HG03196 (cell line): ENCODE measurements at regions not wholly inside any gene's neighbourhood (a gene's known extent, or its start where the extent isn't known, plus 50 kb on each side); places are given as distances from the start of the nearest gene placed in this dataset.

Experiments used
- ATAC-seq: cut with Tn5 transposase; IDR thresholded peaks from one replicate; pipeline ENCODE4 v1.9.1; 2021; ENCODE audit not compliant: unreplicated experiment

DNA sequence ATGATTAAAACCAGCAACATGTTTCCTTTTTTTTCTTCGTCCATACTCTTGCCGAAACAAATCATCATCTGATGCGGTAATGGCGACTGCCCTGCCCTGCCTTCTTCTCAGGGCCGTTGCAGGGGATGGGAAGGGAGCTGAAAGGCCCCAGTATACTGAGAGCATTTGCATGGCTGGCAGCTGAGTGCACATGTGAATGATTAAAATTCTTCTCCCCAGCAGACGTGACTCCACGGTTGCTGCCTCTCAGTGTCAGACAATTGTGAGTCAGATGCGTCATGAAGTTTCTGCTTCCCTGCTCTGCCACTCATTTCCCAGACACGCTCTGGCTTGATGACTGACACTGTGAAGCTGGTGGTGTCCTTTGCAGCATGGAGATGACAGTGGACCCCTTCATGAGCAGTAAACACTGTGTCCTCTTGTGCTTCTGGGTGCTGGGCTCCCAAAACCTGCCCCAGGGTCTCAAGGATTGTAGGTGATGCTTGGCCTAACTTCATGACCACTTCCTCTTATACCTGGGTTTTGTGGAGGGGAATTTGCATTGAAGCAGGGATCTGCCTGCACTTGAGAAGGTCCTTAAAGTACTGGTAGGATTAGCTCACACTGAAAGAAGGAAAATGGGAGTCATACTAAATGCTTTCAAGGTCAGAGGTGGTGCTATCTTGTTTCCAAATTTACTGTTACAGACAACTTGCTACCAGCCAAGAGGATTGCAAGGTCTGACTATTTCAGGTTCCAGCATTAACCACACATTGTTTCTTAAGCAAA is 222.5 kb upstream of the COPS8 start:
- ATAC-seq, result peak; percentile 53

DNA sequence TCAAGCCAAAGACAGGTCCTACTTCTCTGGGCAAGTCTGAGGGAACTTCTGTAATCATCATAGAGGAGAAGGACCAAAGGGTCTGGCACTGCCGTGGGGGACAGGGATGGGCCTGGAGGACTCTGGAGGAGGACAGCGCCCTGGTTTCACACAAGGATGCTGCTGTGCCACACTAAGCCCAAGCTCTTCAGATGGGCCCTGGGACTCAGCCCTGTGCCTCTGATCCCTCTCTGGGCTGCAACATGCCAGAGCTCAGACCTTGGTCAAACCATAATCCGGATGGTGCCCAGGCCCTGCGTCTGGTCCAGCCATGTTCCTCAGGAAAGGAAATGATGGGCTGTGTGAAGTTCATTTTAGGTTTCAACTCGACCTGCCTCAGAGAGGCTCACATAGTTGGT is 222.0 kb upstream of the COPS8 start:
- no peak for ATAC-seq

DNA sequence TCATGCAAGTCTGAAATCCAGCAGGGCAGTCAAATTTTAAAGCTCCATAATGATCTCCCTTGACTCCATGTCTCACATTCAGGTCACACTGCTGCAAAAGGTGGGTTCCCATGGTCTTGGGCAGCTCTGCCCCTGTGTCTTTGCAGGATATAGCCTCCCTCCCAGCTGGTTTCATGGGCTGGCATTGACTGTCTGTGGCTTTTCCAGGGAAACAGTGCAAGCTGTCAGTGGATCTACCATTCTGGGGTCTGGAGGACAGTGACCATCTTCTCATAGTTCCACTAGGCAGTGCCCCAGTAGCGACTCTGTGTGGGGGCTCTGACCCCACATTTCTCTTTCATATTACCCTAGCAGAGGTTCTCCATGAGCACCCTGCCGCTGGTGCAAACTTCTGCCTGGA is 220.6 kb upstream of the COPS8 start:
- ATAC-seq, result no peak

DNA sequence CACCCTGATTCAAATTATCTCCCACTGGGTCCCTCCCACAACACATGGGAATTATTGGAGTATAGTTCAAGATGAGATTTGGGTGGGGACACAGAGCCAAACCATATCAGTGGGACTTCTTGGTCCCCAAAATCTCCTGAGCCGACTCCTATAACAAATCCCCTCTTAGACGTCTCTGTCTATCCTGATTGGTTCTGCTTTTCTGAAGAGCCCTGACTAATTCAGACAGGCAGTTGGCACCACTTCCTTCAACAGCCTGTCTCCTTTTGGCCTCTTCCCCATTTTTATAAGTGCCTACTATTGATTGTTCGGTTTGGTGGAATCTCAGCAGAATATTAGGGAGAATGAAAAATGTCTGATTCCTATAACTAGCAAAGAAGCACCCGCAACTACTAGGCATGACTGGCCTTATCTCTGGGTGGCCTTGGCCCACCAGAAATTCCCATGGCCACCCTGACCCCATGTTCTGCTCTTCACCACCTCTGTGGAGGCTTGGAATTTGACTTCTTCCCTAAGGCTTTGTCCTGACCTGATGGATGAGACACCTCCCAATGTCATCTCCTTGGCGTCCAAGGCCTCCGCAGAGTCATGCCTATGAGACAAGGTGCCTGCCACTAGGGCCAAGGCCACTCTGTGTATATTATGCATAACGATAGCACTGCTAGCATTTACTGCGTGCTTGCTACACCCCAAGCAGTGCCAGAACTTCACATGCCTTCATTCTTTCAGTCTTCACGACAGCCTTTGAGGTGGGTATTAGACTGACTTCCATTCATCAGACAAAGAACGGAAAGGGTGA is 218.9 kb upstream of the COPS8 start:
- no peak for ATAC-seq

- no peak for ATAC-seq
These were observed 218.0 kb upstream of the COPS8 start for GRCh38 chr2:236867441-236868260.

DNA sequence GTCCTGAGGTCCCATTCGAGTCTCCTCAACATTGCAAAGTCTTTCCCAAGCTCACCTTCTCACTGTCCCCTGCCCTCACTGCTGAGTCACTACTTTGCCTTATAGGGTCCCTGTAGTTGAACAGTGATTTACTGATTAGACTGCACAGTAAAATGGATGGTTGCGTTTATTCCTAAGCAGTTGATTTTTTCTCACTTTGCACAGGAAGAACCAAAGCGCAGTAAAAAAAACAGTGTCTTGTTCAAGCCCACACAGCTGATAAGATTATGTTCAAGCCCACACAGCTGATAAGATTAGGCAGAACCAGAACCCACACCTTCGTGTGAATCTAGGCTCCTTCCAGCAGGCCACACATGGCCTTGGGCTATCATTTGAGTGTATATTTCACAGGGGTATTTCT is 215.3 kb upstream of the COPS8 start:
- ATAC-seq, result no peak

- ATAC-seq, result no peak
These were observed 214.1 kb upstream of the COPS8 start for GRCh38 chr2:236871500-236872001.

- no peak for ATAC-seq
These were observed 213.7 kb upstream of the COPS8 start for GRCh38 chr2:236872015-236872414.

DNA sequence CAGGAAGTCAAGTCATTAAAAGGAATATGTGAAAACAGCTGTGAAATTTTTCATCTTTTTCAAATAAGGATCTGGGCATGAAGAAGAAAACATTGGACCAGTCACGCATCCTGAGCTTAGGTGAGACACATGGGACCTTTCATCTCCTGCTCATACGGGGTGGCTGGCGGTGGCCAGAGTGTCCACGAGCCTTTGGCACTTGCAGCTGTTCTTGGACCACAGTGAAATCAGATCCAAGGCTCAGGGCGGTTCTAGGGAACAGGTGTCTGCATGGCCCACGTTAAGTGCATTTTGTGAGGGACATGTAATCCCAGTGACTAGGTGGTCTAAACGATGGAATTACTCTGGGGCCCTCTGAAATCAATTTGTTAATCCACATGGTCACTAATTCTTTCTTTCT is 212.7 kb upstream of the COPS8 start:
- ATAC-seq, result no peak

- ATAC-seq, result no peak
These were observed 212.1 kb upstream of the COPS8 start for GRCh38 chr2:236873636-236874035.

GRCh38 chr2:236874866-236875481 is 210.7 kb upstream of the COPS8 start:
- ATAC-seq, result no peak

- ATAC-seq, result no peak
These were observed 209.7 kb upstream of the COPS8 start for GRCh38 chr2:236875906-236876505.

GRCh38 chr2:236876642-236877041 is 209.0 kb upstream of the COPS8 start:
- ATAC-seq, result no peak

DNA sequence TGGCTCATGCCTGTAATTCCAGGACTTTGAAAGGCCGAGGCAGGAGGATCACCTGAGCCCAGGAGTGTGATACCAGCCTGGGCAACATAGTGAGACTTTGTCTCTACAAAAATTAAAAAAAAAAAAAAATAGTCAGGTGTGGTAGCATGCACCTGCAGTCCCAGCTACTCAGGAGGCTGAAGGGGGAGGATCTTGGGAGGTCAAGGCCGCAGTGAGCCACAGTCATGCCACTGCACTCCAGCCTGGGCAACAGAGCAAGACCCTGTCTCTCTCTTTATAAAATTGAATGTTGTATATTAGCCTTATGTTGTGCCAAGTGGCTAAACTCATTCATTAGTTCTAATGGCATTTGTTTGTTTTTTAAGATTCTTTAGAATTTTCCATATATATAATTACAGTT is 207.7 kb upstream of the COPS8 start:
- ATAC-seq, result no peak

- ATAC-seq, result no peak
These were observed 206.2 kb upstream of the COPS8 start for GRCh38 chr2:236879416-236879963.

- ATAC-seq, result no peak
These were observed 203.6 kb upstream of the COPS8 start for GRCh38 chr2:236882074-236882473.

DNA sequence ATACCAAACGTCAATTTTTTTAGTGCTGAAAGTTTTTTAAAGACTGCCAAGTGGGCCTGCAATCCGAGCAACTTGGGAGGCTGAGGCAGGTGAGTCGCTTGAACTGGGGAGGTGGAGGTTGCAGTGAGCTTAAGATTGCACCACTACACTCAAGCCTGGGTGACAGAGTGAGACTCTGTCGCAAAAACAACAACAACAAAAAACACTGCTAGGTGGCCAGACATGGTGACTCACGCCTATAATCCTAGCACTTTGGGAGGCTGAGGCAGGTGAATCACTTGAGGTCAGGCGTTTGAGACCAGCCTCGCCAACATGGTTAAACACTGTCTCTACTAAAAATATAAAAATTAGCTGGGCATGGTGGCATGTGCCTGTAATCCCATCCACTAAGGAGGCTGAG is 202.8 kb upstream of the COPS8 start:
- no peak for ATAC-seq

DNA sequence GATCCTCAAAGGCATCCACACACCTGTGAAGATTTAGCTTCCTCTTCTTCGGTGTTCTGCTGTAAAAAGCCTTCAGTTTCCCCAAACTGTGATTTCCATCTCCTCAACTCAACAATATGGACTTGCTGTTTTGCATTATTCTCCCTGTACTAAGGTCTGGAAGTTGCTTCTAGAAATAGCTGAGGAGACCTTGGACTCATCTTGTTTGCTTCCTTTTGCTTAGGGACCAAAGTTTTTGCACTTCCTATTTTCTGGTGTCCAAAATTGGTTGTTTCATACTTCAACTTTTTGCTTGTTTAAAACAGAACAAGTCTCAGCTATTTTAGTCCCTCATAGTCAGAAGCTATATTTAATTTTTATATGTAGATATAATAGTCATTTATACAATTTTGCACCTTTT is 201.9 kb upstream of the COPS8 start:
- ATAC-seq, result no peak

GRCh38 chr2:236884569-236885175 is 201.0 kb upstream of the COPS8 start:
- no peak for ATAC-seq

DNA sequence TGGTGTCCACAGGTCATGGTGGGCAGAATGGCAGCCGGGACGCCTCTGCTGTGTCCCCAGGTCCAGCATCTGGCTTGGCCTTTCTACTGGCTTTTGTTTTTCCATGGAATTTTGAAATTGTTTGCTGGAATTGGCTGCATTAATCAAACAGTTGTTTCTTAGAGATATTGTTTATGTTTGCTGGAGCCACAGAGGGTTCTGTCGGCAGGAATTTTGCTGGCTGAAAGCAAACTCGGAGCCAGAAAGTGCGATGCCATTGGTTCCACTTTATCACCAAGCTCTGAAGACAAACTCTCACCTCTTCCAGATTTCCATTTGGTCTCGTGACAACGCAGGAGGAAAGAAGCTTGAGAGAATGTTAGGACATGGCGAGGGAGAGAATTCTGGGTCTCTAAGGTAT is 199.2 kb upstream of the COPS8 start:
- no peak for ATAC-seq
